Islet precursor cell (in vitro differentiated cells): ENCODE measurements at regions not wholly inside any gene's neighbourhood (a gene's known extent, or its start where the extent isn't known, plus 50 kb on each side); places are given as distances from the start of the nearest gene placed in this dataset.

Source experiments
- DNase-seq: peaks from one replicate; pipeline ENCODE4 v3.0.0-alpha.2; 2018

DNA sequence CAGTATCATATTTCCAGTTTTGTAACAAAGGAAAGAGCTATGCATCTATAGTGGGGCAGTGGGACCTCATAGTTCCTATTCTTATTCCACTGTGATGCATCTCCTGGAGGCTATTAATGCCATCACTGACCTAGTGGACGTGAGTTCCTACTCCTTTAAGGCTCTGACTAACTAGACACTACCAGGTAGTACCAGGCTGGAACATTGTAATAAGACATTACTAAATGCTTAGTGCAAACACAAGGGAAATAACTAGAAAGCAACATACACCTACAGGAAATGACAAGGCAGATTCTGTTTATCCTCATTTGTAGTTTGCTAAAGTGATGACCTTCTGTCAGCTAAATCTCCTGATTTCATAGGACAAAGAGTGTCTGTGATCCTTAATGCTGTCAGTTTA is 192.5 kb downstream of the POSTN start:
- no peak for DNase-seq

- DNase-seq: no peak
Observed at GRCh38 chr13:37403776-37404527, 194.6 kb downstream of the POSTN start.

DNA sequence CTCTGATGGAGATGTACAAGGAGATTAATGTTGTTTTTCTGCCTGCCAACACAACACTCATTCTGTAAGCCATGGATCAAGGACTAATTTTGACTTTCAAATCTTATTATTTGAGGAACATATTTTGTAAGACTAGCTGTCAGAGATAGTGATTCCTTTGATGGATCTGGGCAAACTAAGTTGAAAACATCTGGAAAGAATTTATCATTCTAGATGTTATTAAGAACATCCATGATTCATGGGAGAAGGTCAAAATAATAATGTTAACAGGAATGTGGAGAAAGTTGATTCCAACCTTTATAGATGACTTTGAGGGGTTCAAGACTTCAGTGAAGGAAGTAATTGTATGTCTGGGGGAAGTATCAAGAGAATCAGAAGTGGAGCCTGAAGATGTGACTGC is 196.8 kb downstream of the POSTN start:
- DNase-seq: no peak

GRCh38 chr13:37397535-37397934 is 201.0 kb downstream of the POSTN start:
- DNase-seq: no peak

GRCh38 chr13:37395544-37395943 is 203.0 kb downstream of the POSTN start:
- peak; percentile 67 for DNase-seq

DNA sequence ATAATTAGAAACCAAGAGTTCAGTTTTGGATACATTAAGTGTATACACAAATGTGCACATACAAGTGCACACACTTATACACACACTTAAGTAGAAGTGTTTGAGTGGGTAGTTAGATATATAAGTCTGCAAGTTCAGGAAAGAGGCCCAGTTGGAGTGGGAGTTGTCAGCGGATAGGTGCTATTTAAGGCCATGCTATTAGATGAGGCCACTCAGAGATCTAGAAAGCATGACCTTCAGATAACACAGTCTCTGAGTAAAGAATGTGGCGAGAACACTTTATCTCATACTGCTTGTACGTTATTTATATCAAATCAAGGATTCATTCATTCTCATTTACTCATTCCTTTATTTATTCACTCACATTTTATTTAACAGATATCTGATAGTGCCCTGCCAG is 206.2 kb downstream of the POSTN start:
- DNase-seq: no peak

DNA sequence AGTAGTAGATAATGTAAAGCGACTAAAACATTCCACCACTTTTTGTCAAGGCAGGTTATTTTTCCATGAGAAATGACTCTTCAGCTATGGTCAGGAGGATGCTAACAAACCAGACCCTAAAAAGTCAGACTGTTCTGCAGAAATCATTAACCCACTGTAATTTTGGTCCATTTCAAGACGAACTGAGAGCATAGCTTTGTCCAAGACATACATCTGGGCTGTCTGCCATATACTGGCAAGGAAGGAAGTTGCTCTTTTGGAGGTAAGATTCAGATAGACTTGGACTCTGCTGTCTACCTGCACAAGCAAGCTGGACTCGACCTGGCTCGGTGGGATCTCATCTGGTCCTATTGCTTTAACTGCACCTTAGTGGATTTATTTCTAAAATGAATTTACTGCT is 207.8 kb downstream of the POSTN start:
- no peak for DNase-seq

GRCh38 chr13:37385956-37386670 is 212.5 kb downstream of the POSTN start:
- no peak for DNase-seq

GRCh38 chr13:37385248-37385647 is 213.3 kb downstream of the POSTN start:
- no peak for DNase-seq

DNA sequence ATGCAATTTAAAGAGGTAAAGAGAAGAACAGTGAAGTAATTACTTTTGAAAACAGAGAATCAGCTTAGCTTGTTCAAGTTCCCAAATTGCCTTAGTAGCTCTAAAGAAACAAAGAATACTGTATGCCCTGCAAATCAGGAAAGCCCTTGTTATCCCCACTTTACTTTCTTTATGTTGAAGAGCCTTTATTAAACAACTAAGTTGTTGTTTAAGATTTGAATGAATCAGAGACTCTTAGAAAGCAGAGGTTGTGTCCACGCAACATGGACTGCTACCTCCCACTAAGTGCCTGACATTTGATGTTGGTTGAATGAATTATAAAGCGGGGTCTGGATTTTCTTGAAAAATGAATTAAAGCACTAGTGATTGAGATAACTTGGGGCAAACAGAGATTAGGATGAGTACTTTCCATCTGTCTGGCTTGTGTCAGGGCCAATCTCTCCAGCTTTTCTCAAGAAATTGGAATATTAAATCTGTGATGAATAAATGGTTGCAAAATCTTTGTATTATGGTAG is 214.7 kb downstream of the POSTN start:
- DNase-seq: no peak

- DNase-seq: no peak
Observed at GRCh38 chr13:37383046-37383445, 215.5 kb downstream of the POSTN start.

- DNase-seq: no peak
Observed at GRCh38 chr13:37382146-37382545, 216.4 kb downstream of the POSTN start.

DNA sequence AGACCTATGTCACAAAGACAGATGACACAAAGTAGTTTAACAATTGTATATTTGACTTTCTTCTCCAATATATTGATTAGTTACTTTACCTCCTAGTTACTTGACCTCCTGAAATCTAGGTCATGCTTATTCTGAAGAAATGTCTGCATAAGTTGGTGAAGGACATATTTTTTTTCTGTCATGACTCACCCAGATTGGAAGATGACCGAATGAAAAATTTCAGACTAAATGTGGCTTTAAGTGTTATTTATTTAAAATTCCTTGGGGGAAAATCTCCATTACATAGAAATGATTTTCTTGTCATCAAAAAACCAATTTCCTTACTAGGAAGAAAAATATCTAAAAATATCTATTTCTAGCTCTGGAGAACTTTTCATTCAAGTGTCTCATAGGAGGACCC is 217.1 kb downstream of the POSTN start:
- DNase-seq: no peak

GRCh38 chr13:37379841-37380240 is 218.7 kb downstream of the POSTN start:
- no peak for DNase-seq

- no peak for DNase-seq
Observed at GRCh38 chr13:37375724-37376123, 222.8 kb downstream of the POSTN start.

- no peak for DNase-seq
Observed at GRCh38 chr13:37375071-37375470, 223.5 kb downstream of the POSTN start.

GRCh38 chr13:37369616-37370015 is 229.0 kb downstream of the POSTN start:
- no peak for DNase-seq

DNA sequence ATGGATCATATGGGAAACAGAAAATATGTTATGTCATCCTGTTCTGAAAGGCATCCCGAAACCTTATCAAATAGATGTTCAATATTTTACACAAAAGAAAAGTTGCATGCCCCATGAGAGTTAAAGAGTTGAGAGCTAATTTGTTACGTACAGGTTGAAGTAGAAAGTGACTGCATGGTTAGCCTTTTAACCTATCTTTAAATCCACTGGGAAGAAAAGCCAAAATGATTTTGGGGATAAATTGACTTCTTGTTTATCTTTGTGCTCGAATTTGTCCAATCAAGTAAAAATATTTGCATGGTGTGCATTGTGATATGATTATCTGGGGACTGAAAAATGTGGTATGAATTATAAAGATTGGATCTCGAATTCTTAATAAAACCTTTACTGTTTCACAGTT is 230.1 kb downstream of the POSTN start:
- no peak for DNase-seq

GRCh38 chr13:37366044-37366770 is 232.4 kb downstream of the POSTN start:
- DNase-seq: no peak

DNA sequence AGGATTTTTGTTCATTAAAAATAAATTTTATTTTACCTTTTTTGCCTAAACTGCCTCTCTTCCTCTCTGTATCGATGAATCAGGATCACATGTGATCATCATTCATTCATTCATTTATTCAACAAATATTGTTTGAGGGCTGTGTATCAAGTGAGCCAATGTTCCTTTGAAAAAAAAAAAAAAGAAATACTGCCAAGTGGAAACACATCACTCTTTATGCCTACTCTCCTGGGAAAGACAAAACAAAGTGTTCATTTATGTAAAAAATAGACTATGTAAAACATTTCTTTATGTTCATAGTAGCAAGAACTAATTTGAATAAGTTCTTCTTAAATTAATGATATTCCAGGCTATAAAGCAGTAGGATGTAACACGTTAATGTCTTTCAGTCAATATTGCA is 233.1 kb downstream of the POSTN start:
- DNase-seq: no peak

DNA sequence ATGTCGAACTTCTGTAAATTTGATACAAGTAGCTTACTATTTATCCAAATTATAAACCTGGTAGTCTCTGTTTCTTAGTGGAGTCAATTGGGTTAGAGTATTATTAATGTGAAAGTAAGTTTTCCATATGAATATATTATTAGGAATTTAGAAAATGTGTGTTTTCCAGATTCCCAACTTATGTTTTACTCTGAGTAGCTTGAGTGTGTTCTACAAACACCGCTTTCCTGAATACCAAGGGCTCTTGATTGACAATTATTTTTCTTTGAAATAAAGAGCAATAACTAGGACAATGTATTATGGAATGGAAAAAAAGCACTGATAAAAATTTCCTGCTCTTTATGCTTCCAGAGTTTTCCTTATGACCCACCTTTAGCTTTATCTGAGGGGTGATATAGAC is 233.6 kb downstream of the POSTN start:
- no peak for DNase-seq

- DNase-seq: no peak
Observed at GRCh38 chr13:37364007-37364406, 234.6 kb downstream of the POSTN start.

DNA sequence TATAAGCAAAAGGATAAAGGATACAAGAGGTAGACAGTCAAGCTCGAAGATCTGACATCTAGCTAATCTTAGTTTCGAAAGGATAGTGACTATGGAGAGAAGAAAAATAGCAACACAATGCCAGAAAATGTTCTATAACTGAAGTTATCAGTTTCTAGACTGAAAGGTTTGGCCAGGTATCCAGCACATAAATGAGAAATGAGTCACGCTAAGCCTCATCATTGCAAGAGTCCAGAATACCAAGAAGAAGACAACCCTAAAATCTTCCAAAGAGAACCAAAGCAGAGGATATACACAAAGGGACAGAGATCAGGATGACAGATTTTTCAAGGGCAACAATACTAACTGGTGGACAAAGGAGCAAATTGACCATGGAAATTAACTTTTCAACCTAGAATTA is 237.0 kb downstream of the POSTN start:
- DNase-seq: no peak

DNA sequence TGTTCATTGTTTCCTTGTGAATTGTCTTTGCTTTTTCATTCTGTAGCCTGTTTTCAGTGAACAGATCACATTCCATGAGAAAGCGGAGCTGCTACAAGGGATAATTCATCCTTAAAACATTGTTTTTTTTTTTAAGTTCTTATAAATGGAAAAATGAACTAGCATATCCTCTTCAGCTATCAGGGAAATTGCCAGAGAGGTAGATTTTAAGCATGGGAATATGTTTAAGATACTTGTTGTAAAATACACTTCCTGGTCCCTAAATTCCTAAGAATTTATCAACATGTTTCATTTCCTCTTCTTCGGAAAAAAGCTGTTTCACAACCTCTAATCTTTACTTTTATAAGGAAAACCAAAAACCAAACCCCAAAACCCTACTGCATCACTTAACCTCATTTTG is 238.0 kb downstream of the POSTN start:
- DNase-seq: no peak
